ENCODE measurements at regions not wholly inside any gene's neighbourhood (a gene's known extent, or its start where the extent isn't known, plus 50 kb on each side); places are given as distances from the start of the nearest gene placed in this dataset.

GRCh38 chr4:179977378-179977777 lies 2265.8 kb upstream of the TENM3 start:
- H3K27me3 ChIP-seq (ENCODE audit: insufficient read depth, low read length): no peaks in the 10 kb centered on the region
- H3K4me3 ChIP-seq (ENCODE audit: low read length): no peak overlapping the region
- no peaks in the 10 kb centered on the region for H3K4me1 ChIP-seq (ENCODE audit: insufficient read depth, low read length)
- H3K9me3 ChIP-seq (ENCODE audit: low read depth, low read length): peaks cover 6% of the 10 kb centered on the region

- Histone ChIP-seq H3K4me3 (ENCODE audit: low read length) (no peak overlapping the region), H3K4me1 (ENCODE audit: insufficient read depth, low read length) (no peaks in the 10 kb centered on the region), H3K27me3 (ENCODE audit: insufficient read depth, low read length) (no peaks in the 10 kb centered on the region), H3K9me3 (ENCODE audit: low read depth, low read length) (no peaks in the 10 kb centered on the region)
Observed at GRCh38 chr4:179981161-179981560, 2262.0 kb upstream of the TENM3 start.

- Histone ChIP-seq H3K27me3 (ENCODE audit: insufficient read depth, low read length) (no peaks in the 10 kb centered on the region), H3K4me1 (ENCODE audit: insufficient read depth, low read length) (no peaks in the 10 kb centered on the region), H3K9me3 (ENCODE audit: low read depth, low read length) (peaks cover 8% of the 10 kb centered on the region), H3K4me3 (ENCODE audit: low read length) (no peak overlapping the region)
Observed at GRCh38 chr4:179989975-179990374, 2253.2 kb upstream of the TENM3 start.

- Histone ChIP-seq H3K27me3 (ENCODE audit: insufficient read depth, low read length) (no peaks in the 10 kb centered on the region), H3K4me1 (ENCODE audit: insufficient read depth, low read length) (no peaks in the 10 kb centered on the region), H3K4me3 (ENCODE audit: low read length) (no peak overlapping the region), H3K9me3 (ENCODE audit: low read depth, low read length) (no peaks in the 10 kb centered on the region)
Observed at GRCh38 chr4:180009316-180009715, 2233.9 kb upstream of the TENM3 start.

GRCh38 chr4:180028682-180029081 lies 2214.5 kb upstream of the TENM3 start:
- Histone ChIP-seq H3K4me1 (ENCODE audit: insufficient read depth, low read length) (no peaks in the 10 kb centered on the region), H3K27me3 (ENCODE audit: insufficient read depth, low read length) (no peaks in the 10 kb centered on the region), H3K9me3 (ENCODE audit: low read depth, low read length) (no peaks in the 10 kb centered on the region), H3K4me3 (ENCODE audit: low read length) (no peak overlapping the region)

- Histone ChIP-seq H3K9me3 (ENCODE audit: low read depth, low read length) (no peaks in the 10 kb centered on the region), H3K27me3 (ENCODE audit: insufficient read depth, low read length) (no peaks in the 10 kb centered on the region), H3K4me3 (ENCODE audit: low read length) (no peak overlapping the region), H3K4me1 (ENCODE audit: insufficient read depth, low read length) (no peaks in the 10 kb centered on the region)
Observed at GRCh38 chr4:180031330-180031729, 2211.9 kb upstream of the TENM3 start.

- no peak overlapping the region for H3K4me3 ChIP-seq (ENCODE audit: low read length)
- no peaks in the 10 kb centered on the region for H3K27me3 ChIP-seq (ENCODE audit: insufficient read depth, low read length)
- no peaks in the 10 kb centered on the region for H3K9me3 ChIP-seq (ENCODE audit: low read depth, low read length)
Observed at GRCh38 chr4:180041576-180041975, 2201.6 kb upstream of the TENM3 start.

GRCh38 chr4:180052629-180053028 lies 2190.6 kb upstream of the TENM3 start:
- peaks cover 5% of the 10 kb centered on the region for H3K9me3 ChIP-seq (ENCODE audit: low read depth, low read length)
- no peak overlapping the region for H3K4me3 ChIP-seq (ENCODE audit: low read length)
- peaks cover 22% of the 10 kb centered on the region for H3K27me3 ChIP-seq (ENCODE audit: insufficient read depth, low read length)
- H3K4me1 ChIP-seq (ENCODE audit: insufficient read depth, low read length): no peaks in the 10 kb centered on the region

More at GRCh38 chr4:180041576-180041975, 2201.6 kb upstream of the TENM3 start:
- no peaks in the 10 kb centered on the region for H3K4me1 ChIP-seq (ENCODE audit: insufficient read depth, low read length)

- Histone ChIP-seq H3K4me3 (ENCODE audit: low read length) (no peak overlapping the region), H3K4me1 (ENCODE audit: insufficient read depth, low read length) (peaks cover 2% of the 10 kb centered on the region), H3K27me3 (ENCODE audit: insufficient read depth, low read length) (peaks cover 30% of the 10 kb centered on the region)
Observed at GRCh38 chr4:180054291-180054690, 2188.9 kb upstream of the TENM3 start.

GRCh38 chr4:180057299-180057721 lies 2185.9 kb upstream of the TENM3 start:
- no peak overlapping the region for H3K4me3 ChIP-seq (ENCODE audit: low read length)
- H3K4me1 ChIP-seq (ENCODE audit: insufficient read depth, low read length): peaks cover 6% of the 10 kb centered on the region
- peaks cover under 1% of the 10 kb centered on the region for H3K9me3 ChIP-seq (ENCODE audit: low read depth, low read length)
- peaks cover 56% of the 10 kb centered on the region for H3K27me3 ChIP-seq (ENCODE audit: insufficient read depth, low read length)

More at GRCh38 chr4:180054291-180054690, 2188.9 kb upstream of the TENM3 start:
- H3K9me3 ChIP-seq (ENCODE audit: low read depth, low read length): peaks cover 5% of the 10 kb centered on the region

- Histone ChIP-seq H3K4me1 (ENCODE audit: insufficient read depth, low read length) (peaks cover 6% of the 10 kb centered on the region), H3K9me3 (ENCODE audit: low read depth, low read length) (no peaks in the 10 kb centered on the region), H3K27me3 (ENCODE audit: insufficient read depth, low read length) (peaks cover 61% of the 10 kb centered on the region), H3K4me3 (ENCODE audit: low read length) (no peak overlapping the region)
Observed at GRCh38 chr4:180057891-180058671, 2185.1 kb upstream of the TENM3 start.

GRCh38 chr4:180058691-180059215 lies 2184.4 kb upstream of the TENM3 start:
- Histone ChIP-seq H3K4me3 (ENCODE audit: low read length) (no peak overlapping the region), H3K27me3 (ENCODE audit: insufficient read depth, low read length) (peaks cover 61% of the 10 kb centered on the region), H3K4me1 (ENCODE audit: insufficient read depth, low read length) (peaks cover 6% of the 10 kb centered on the region), H3K9me3 (ENCODE audit: low read depth, low read length) (no peaks in the 10 kb centered on the region)

GRCh38 chr4:180059216-180059881 lies 2183.9 kb upstream of the TENM3 start:
- Histone ChIP-seq H3K27me3 (ENCODE audit: insufficient read depth, low read length) (peaks cover 61% of the 10 kb centered on the region), H3K9me3 (ENCODE audit: low read depth, low read length) (no peaks in the 10 kb centered on the region), H3K4me1 (ENCODE audit: insufficient read depth, low read length) (peaks cover 6% of the 10 kb centered on the region), H3K4me3 (ENCODE audit: low read length) (no peak overlapping the region)

- Histone ChIP-seq H3K27me3 (ENCODE audit: insufficient read depth, low read length) (peaks cover 60% of the 10 kb centered on the region), H3K4me3 (ENCODE audit: low read length) (no peak overlapping the region), H3K9me3 (ENCODE audit: low read depth, low read length) (no peaks in the 10 kb centered on the region)
Observed at GRCh38 chr4:180060159-180060889, 2182.9 kb upstream of the TENM3 start.

GRCh38 chr4:180081072-180081471 lies 2162.1 kb upstream of the TENM3 start:
- no peaks in the 10 kb centered on the region for H3K9me3 ChIP-seq (ENCODE audit: low read depth, low read length)
- H3K4me1 ChIP-seq (ENCODE audit: insufficient read depth, low read length): no peaks in the 10 kb centered on the region
- no peaks in the 10 kb centered on the region for H3K27me3 ChIP-seq (ENCODE audit: insufficient read depth, low read length)
- H3K4me3 ChIP-seq (ENCODE audit: low read length): no peak overlapping the region

More at GRCh38 chr4:180060159-180060889, 2182.9 kb upstream of the TENM3 start:
- H3K4me1 ChIP-seq (ENCODE audit: insufficient read depth, low read length): peaks cover 6% of the 10 kb centered on the region
